Uterus (tissue), 3 donors: ENCODE measurements at regions not wholly inside any gene's neighbourhood (a gene's known extent, or its start where the extent isn't known, plus 50 kb on each side); places are given as distances from the start of the nearest gene placed in this dataset.

Experiments
- DNase-seq, 2 donors: peaks; one replicate each; pipeline ENCODE4 v3.0.0-alpha.2; 2019 to 2020
- H3K27ac ChIP-seq, 2 donors: fragments of 200-600 bp; sonication (generic); 1 replicate in 1 of 2; 2 replicates in 1 of 2; pipeline ENCODE4 v1.5.1; 2016 to 2018
- H3K27me3 ChIP-seq, 2 donors: fragments of 200-600 bp; sonication (generic); one replicate each; pipeline ENCODE4 v1.5.1; 2018 to 2019; ENCODE audit warnings: control low read depth in 1 of 2
- H3K36me3 ChIP-seq, 2 donors: fragments of 200-600 bp; sonication (generic); one replicate each; pipeline ENCODE4 v1.5.1; 2019; ENCODE audit warnings: control low read depth in 1 of 2
- H3K4me1 ChIP-seq, 2 donors: fragments of 200-600 bp; sonication (generic); one replicate each; pipeline ENCODE4 v1.5.1; 2018 to 2019; ENCODE audit warnings: control low read depth in 1 of 2
- H3K4me3 ChIP-seq, 2 donors: fragments of 200-600 bp; sonication (generic); 1 replicate in 1 of 2; 2 replicates in 1 of 2; pipeline ENCODE4 v1.5.1; 2018 to 2019; ENCODE audit warnings: mild to moderate bottlenecking in 1 of 2
- H3K9me3 ChIP-seq, 2 donors: fragments of 200-600 bp; sonication (generic); one replicate each; pipeline ENCODE4 v1.5.1; 2019; ENCODE audit warnings: control low read depth in 1 of 2
- POLR2A ChIP-seq, 2 donors: fragments of 450-650 bp; IDR thresholded peaks; one replicate each; pipeline ENCODE4 v1.6.1; 2016; ENCODE audit warnings: antibody characterized with exemption in 2 of 2, mild to moderate bottlenecking in 1 of 2, moderate library complexity in 1 of 2
- intact Hi-C: fragments of 100-400 bp; cut with DNase I; formaldehyde crosslinking; loops from one replicate; pipeline ENCODE4 v1.15.1; 2023; ENCODE audit warnings: low total_unique reads
- TF ChIP-seq, protein P1 (sequence below), 4 experiments: fragments of 200-600 bp in 2 of 4; fragments of 450-650 bp in 2 of 4; sonication (generic) in 2 of 4; IDR thresholded peaks; one replicate each; pipeline ENCODE4 v1.5.1; 2016 to 2019; ENCODE audit warnings: antibody characterized with exemption in 4 of 4, mild to moderate bottlenecking in 2 of 4, moderate library complexity in 1 of 4
- donor health status: DM: yes; HTN: yes; CAD: no.

DNA sequence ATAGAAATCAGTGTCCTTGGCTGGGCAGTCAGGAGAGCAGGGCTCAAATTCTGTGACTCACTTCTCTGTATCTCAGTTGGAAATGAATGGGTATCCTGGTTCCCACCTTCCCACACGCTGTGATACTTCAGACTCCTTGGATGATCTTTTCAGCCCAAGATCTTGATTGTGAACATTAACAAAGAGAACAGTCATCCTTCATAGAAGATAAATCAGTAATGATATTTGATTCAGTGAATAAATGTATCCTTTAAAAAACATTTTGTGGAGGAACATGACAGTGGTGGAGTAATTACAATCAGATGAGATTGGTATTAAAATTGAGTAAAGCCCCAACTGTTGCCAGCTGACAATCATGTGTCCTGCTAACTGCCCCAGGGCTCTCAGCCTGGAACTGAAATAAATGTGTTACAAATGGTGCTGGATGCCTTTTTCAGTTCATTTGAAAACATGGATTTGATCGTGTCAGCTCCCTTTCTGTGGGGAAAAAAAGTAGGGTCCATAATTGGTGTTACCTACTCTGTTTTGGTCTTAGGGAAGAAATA, 72.9 kb upstream of the OR5AN1 start:
- no peaks in the 10 kb centered on the region for H3K4me1 ChIP-seq
- intact Hi-C loops, result loop anchor here (10.0 kb wide), 1 partner anchor 111 kb away; the partner anchor contains the start of gene DTX4
- no peak overlapping the region for H3K4me3 ChIP-seq
- no peak for DNase-seq
- no peak for TF ChIP-seq POLR2A (IDR thresholded peaks at IDR 0.05)
- TF ChIP-seq, protein P1, sequence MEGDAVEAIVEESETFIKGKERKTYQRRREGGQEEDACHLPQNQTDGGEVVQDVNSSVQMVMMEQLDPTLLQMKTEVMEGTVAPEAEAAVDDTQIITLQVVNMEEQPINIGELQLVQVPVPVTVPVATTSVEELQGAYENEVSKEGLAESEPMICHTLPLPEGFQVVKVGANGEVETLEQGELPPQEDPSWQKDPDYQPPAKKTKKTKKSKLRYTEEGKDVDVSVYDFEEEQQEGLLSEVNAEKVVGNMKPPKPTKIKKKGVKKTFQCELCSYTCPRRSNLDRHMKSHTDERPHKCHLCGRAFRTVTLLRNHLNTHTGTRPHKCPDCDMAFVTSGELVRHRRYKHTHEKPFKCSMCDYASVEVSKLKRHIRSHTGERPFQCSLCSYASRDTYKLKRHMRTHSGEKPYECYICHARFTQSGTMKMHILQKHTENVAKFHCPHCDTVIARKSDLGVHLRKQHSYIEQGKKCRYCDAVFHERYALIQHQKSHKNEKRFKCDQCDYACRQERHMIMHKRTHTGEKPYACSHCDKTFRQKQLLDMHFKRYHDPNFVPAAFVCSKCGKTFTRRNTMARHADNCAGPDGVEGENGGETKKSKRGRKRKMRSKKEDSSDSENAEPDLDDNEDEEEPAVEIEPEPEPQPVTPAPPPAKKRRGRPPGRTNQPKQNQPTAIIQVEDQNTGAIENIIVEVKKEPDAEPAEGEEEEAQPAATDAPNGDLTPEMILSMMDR (IDR thresholded peaks at IDR 0.05), result no peak
- no peaks in the 10 kb centered on the region for H3K36me3 ChIP-seq
- no peaks in the 10 kb centered on the region for H3K27me3 ChIP-seq
- H3K9me3 ChIP-seq, result no peaks in the 10 kb centered on the region
- H3K27ac ChIP-seq, result no peak overlapping the region

DNA sequence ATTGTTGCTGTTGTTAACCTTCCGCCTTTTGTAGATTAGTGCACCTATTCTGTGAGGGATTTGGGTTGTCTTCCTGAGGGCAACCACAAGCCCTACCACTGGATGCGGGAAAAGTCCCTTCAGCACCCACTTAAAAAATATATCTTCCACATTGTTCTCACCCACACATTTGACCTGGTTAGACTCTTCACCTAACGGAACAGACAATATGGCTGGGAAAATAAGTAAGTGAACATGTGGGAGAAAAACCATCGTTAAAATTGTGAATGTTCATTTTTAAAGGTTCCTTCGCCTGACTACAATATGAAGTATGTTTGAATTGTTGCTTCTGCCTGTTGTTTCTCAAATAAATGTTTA, 72.0 kb upstream of the MPEG1 start:
- no peak overlapping the region for H3K27ac ChIP-seq
- DNase-seq, result no peak
- no peaks in the 10 kb centered on the region for H3K27me3 ChIP-seq
- no peaks in the 10 kb centered on the region for H3K36me3 ChIP-seq
- TF ChIP-seq, protein P1 (IDR thresholded peaks at IDR 0.05), result no peak
- no peak for TF ChIP-seq POLR2A (IDR thresholded peaks at IDR 0.05)
- no peaks in the 10 kb centered on the region for H3K4me1 ChIP-seq
- no peaks in the 10 kb centered on the region for H3K9me3 ChIP-seq
- H3K4me3 ChIP-seq, result no peak overlapping the region
- intact Hi-C loops, result loop anchor here (10.0 kb wide), 1 partner anchor 110 kb away; the partner anchor contains the start of gene DTX4

DNA sequence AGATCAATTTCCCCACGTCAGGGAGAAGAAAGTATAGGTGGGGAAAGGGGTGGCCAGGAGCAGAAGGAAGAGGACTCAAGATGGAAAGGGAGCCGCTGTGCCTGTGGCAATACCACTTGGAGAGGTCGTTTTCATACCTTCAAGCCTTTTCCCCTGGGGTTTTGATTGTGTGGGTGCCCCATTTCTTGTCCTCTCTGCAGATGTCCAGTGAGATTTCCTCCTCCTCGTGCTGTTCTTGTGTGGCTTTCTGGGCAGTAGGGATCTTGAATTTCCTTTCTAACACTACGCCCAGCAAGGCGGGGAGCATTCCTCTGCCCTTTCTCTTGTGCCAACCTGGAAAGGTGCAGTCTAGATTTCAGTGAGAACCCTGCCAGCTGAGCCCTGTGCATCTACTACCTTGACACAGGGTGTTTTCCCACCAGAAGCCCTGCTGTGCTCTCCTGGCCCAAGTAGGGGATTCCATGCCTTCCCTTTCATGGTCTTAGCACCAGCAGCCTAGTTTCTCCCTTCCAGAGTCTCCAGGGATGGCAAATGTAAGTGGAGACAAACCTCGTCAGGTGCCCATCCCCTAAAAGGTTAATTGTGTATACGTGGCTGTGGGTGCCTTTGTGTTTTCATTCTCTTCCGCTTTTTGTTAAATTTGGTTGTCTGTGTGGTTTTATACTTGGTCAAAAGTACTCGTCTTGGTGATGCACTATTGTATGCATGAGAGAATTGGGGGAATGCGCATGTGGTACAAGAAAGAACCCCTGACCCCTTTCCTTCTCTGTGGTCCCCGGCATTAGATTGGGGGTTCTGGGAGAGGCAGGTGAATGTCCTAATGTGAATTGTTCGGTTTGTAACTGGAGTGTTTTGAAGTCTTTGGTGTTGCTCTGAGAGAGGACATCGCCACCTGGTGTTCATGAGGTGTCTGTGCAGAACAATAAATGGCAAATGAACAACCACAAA, 71.4 kb upstream of the MPEG1 start:
- TF ChIP-seq POLR2A (IDR thresholded peaks at IDR 0.05), result no peak
- TF ChIP-seq, protein P1 (IDR thresholded peaks at IDR 0.05), result peak; percentile 55 to 75 (median 69)
- H3K27me3 ChIP-seq, result no peaks in the 10 kb centered on the region
- intact Hi-C loops, result loop anchor here (10.0 kb wide), 1 partner anchor 109 kb away; the partner anchor contains the start of gene DTX4
- no peaks in the 10 kb centered on the region for H3K4me1 ChIP-seq
- H3K36me3 ChIP-seq, result no peaks in the 10 kb centered on the region
- no peak overlapping the region for H3K4me3 ChIP-seq
- no peaks in the 10 kb centered on the region for H3K9me3 ChIP-seq
- peak in 1 of 2 donors; percentile 38 for DNase-seq
- H3K27ac ChIP-seq, result no peak overlapping the region

- intact Hi-C loops, result loop anchor here (10.0 kb wide), 1 partner anchor 109 kb away; the partner anchor contains the start of gene DTX4
- no peak overlapping the region for H3K27ac ChIP-seq
- TF ChIP-seq POLR2A (IDR thresholded peaks at IDR 0.05), result no peak
- TF ChIP-seq, protein P1 (IDR thresholded peaks at IDR 0.05), result no peak
- no peaks in the 10 kb centered on the region for H3K27me3 ChIP-seq
- no peaks in the 10 kb centered on the region for H3K4me1 ChIP-seq
- H3K4me3 ChIP-seq, result no peak overlapping the region
- H3K36me3 ChIP-seq, result no peaks in the 10 kb centered on the region
- no peak for DNase-seq
- H3K9me3 ChIP-seq, result no peaks in the 10 kb centered on the region
These were observed 70.6 kb upstream of the MPEG1 start for GRCh38 chr11:59283311-59283710.

DNA sequence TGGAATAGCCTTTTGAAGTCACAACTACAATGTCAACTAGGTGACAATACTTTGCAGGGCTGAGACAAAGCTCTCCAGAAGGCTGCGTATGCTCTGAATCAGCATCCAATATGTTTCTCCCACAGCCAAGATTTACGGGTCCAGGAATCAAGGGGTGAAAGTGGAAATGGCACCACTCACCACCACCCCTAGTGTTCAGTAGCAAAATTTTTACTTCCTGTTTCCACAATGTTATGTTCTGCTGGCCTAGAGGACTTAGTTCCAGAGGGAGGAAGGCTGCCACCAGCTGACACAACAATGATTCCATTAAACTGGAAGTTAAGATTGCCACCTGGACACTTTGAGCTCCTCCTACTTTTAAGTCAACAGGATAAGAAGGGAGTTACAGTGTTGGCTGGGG, 68.5 kb upstream of the MPEG1 start:
- intact Hi-C loops, result loop anchor here (10.0 kb wide), 1 partner anchor 106 kb away; the partner anchor contains the start of gene DTX4
- TF ChIP-seq, protein P1 (IDR thresholded peaks at IDR 0.05), result no peak
- TF ChIP-seq POLR2A (IDR thresholded peaks at IDR 0.05), result no peak
- Histone ChIP-seq H3K27me3 (no peaks in the 10 kb centered on the region), H3K4me3 (no peak overlapping the region), H3K4me1 (no peaks in the 10 kb centered on the region), H3K36me3 (no peaks in the 10 kb centered on the region), H3K27ac (no peak overlapping the region), H3K9me3 (no peaks in the 10 kb centered on the region)
- DNase-seq, result no peak
